ENCODE measurements at regions not wholly inside any gene's neighbourhood (a gene's known extent, or its start where the extent isn't known, plus 50 kb on each side); places are given as distances from the start of the nearest gene placed in this dataset.

GRCh38 chr21:41086569-41086968 is 81.4 kb upstream of the BACE2 start:
- Histone ChIP-seq H4K20me1 (replicated peaks in 1 of 2; ENCODE audit: control insufficient read depth in 1 of 2, insufficient read depth in 2 of 2, low read length in 2 of 2) (no peaks in the 10 kb centered on the region), H2AFZ (ENCODE audit: low read length) (no peak overlapping the region), H2BK5ac (ENCODE audit: low read depth, low read length) (no peak overlapping the region), H3K4me1 (replicated peaks in 1 of 4; ENCODE audit: control insufficient read depth in 3 of 4, insufficient read depth in 4 of 4, low read length in 3 of 4) (no peaks in the 10 kb centered on the region), H2BK15ac (ENCODE audit: low read length) (no peak overlapping the region), H3K79me1 (ENCODE audit: low read depth, low read length) (no peaks in the 10 kb centered on the region), H3K27ac (ENCODE audit: low read depth, low read length) (no peak overlapping the region), H2BK12ac (ENCODE audit: low read depth, low read length) (no peak overlapping the region), H3K9ac (replicated peaks in 1 of 4; ENCODE audit: extremely low read depth in 1 of 4, low read depth in 3 of 4, low read length in 3 of 4) (no peak overlapping the region), H3K23ac (ENCODE audit: insufficient read length) (no peak overlapping the region), H2BK20ac (ENCODE audit: low read length) (no peak overlapping the region), H3K23me2 (ENCODE audit: low read depth, low read length) (no peaks in the 10 kb centered on the region), H2AK5ac (ENCODE audit: low read depth, low read length) (no peak overlapping the region), H3K18ac (ENCODE audit: extremely low read depth, low read length) (no peak overlapping the region), H3K36me3 (ENCODE audit: control insufficient read depth in 2 of 4, insufficient read depth in 4 of 4, low read length in 3 of 4) (no peaks in the 10 kb centered on the region), H3K56ac (replicated peaks; ENCODE audit: insufficient read length, low read depth, low read length) (no peak overlapping the region), H3K4me2 (ENCODE audit: insufficient read depth in 1 of 2, low read depth in 2 of 2, low read length in 2 of 2) (no peak overlapping the region), H3K79me2 (ENCODE audit: control insufficient read depth in 1 of 2, insufficient read depth in 2 of 2, low read length in 2 of 2) (no peaks in the 10 kb centered on the region), H3K14ac (ENCODE audit: insufficient read length) (no peak overlapping the region), H3K4ac (replicated peaks; ENCODE audit: insufficient read length, low read depth, low read length) (no peak overlapping the region), H4K5ac (ENCODE audit: insufficient read length, low read depth, low read length) (no peak overlapping the region), H2BK120ac (replicated peaks; ENCODE audit: low read depth, low read length) (no peak overlapping the region), H3K9me3 (ENCODE audit: insufficient read depth in 2 of 2, low read depth in 1 of 2, low read length in 1 of 2) (no peaks in the 10 kb centered on the region), H4K8ac (ENCODE audit: extremely low read depth, insufficient read depth, low read length) (no peak overlapping the region), H4K91ac (replicated peaks; ENCODE audit: insufficient read length, low read length) (no peak overlapping the region), H3K4me3 (ENCODE audit: extremely low read depth in 1 of 4, insufficient read depth in 2 of 4, low read depth in 3 of 4, low read length in 4 of 4) (no peak overlapping the region), H3K27me3 (replicated peaks in 1 of 4; ENCODE audit: control insufficient read depth in 3 of 4, extremely low read depth in 1 of 4, insufficient read depth in 3 of 4, low read length in 3 of 4) (no peaks in the 10 kb centered on the region; a peak in 1 of 7 replicates)
- DNase-seq (ENCODE audit: low read depth in 1 of 2, low spot score in 2 of 2) (no peak), FAIRE-seq (no peak)
- 72% methylated on average over 5 of the region's 5 CpGs; no CpG with 5 or more reads in 1 of the 2 experiments for WGBS, 2 experiments (ENCODE audit: extremely low coverage in 1 of 2, insufficient coverage in 1 of 2, insufficient read length in 1 of 2, insufficient replicate concordance in 2 of 2, low coverage in 1 of 2, low lambda C conversion rate in 2 of 2, missing lambda C conversion rate in 1 of 2)
- ChIA-PET CTCF (ENCODE audit: partially characterized antibody) (interaction anchor here (1.0 kb wide), 1 partner anchor 966 kb away, joined by 3 read pairs; no protein-coding TSS in a partner anchor), POLR2A (ENCODE audit: partially characterized antibody) (no interaction called here)
- no peak for TF ChIP-seq SAP30 (IDR thresholded peaks at IDR 0.05; ENCODE audit: insufficient read depth, insufficient replicate concordance, low read length)
- no peak for TF ChIP-seq CREB1 (IDR thresholded peaks at IDR 0.05)

Measured in H1 (cell line).